H9 (cell line): ENCODE measurements at regions not wholly inside any gene's neighbourhood (a gene's known extent, or its start where the extent isn't known, plus 50 kb on each side); places are given as distances from the start of the nearest gene placed in this dataset.
A peak's percentile ranks its signal among the peaks of the same experiment; 100 is the strongest.

ENCODE experiments used
- DNase-seq: peaks from one replicate; pipeline ENCODE4 v3.0.0-alpha.2; 2017
- H2AFZ ChIP-seq: one replicate; pipeline ENCODE4 v1.6.1; 2013; ENCODE audit warnings: mild to moderate bottlenecking, low read length, control low read depth, moderate library complexity
- H2AK5ac ChIP-seq: 2 replicates; pipeline ENCODE4 v1.6.1; 2013; ENCODE audit warnings: low read length, control low read depth, mixed read lengths; ENCODE audit not compliant: insufficient read length
- H2BK120ac ChIP-seq: one replicate; pipeline ENCODE4 v1.6.1; 2013; ENCODE audit warnings: low read depth, mild to moderate bottlenecking, low read length, control low read depth, inconsistent platforms; ENCODE audit not compliant: poor library complexity, severe bottlenecking
- H2BK12ac ChIP-seq: 2 replicates; pipeline ENCODE4 v1.6.1; 2013; ENCODE audit warnings: low read length, control low read depth, mixed read lengths, low read depth; ENCODE audit not compliant: insufficient read length
- H2BK15ac ChIP-seq: 2 replicates; pipeline ENCODE4 v1.6.1; 2013; ENCODE audit warnings: low read depth, low read length, control low read depth
- H2BK20ac ChIP-seq: one replicate; pipeline ENCODE4 v1.6.1; 2013; ENCODE audit warnings: low read depth, mild to moderate bottlenecking, low read length, control low read depth, inconsistent platforms; ENCODE audit not compliant: poor library complexity, severe bottlenecking
- H2BK5ac ChIP-seq: 2 replicates; pipeline ENCODE4 v1.6.1; 2013; ENCODE audit warnings: low read length, control low read depth, mixed read lengths; ENCODE audit not compliant: insufficient read length
- H3K14ac ChIP-seq: 2 replicates; pipeline ENCODE4 v1.6.1; 2013; ENCODE audit warnings: low read length, control low read depth; ENCODE audit not compliant: insufficient read depth
- H3K18ac ChIP-seq: 2 replicates; pipeline ENCODE4 v1.6.1; 2013; ENCODE audit warnings: low read depth, mild to moderate bottlenecking, mixed read lengths, low read length, control low read depth; ENCODE audit not compliant: insufficient read length
- H3K23ac ChIP-seq: 2 replicates; pipeline ENCODE4 v1.6.1; 2013; ENCODE audit warnings: low read length, control low read depth, mixed read lengths, low read depth; ENCODE audit not compliant: insufficient read length
- H3K23me2 ChIP-seq: 2 replicates; pipeline ENCODE4 v1.6.1; 2013; ENCODE audit warnings: low read depth, mild to moderate bottlenecking, mixed read lengths, low read length, control low read depth; ENCODE audit not compliant: insufficient read length, poor library complexity, severe bottlenecking
- H3K27ac ChIP-seq: 2 replicates; pipeline ENCODE4 v1.5.1; 2013; ENCODE audit warnings: low read length, control low read depth, mixed read lengths, low read depth; ENCODE audit not compliant: insufficient read length
- H3K27me3 ChIP-seq: 2 replicates; pipeline ENCODE4 v1.6.1; 2013; ENCODE audit warnings: low read length, control low read depth, inconsistent platforms; ENCODE audit not compliant: insufficient read depth
- H3K4ac ChIP-seq: 2 replicates; pipeline ENCODE4 v1.6.1; 2013; ENCODE audit warnings: low read depth, mild to moderate bottlenecking, control low read depth, inconsistent platforms, low read length, moderate library complexity
- H3K4me1 ChIP-seq: 2 replicates; pipeline ENCODE4 v1.6.1; 2013; ENCODE audit warnings: low read length, control low read depth, inconsistent platforms; ENCODE audit not compliant: insufficient read depth
- H3K4me2 ChIP-seq: 2 replicates; pipeline ENCODE4 v1.6.1; 2013; ENCODE audit warnings: low read length, control low read depth, mixed read lengths; ENCODE audit not compliant: insufficient read length, insufficient read depth
- H3K56ac ChIP-seq: 2 replicates; pipeline ENCODE4 v1.6.1; 2013; ENCODE audit warnings: low read depth, mild to moderate bottlenecking, mixed read lengths, low read length, control low read depth; ENCODE audit not compliant: insufficient read length
- H3K79me1 ChIP-seq: 2 replicates; pipeline ENCODE4 v1.6.1; 2013; ENCODE audit warnings: low read depth, mild to moderate bottlenecking, moderate library complexity, low read length, control low read depth, inconsistent platforms; ENCODE audit not compliant: insufficient read depth, poor library complexity, severe bottlenecking
- H3K79me2 ChIP-seq: 2 replicates; pipeline ENCODE4 v1.6.1; 2013; ENCODE audit warnings: low read length, control low read depth, inconsistent platforms; ENCODE audit not compliant: insufficient read depth
- H3K9ac ChIP-seq: 2 replicates; pipeline ENCODE4 v1.6.1; 2013; ENCODE audit warnings: low read length, control low read depth, mixed read lengths; ENCODE audit not compliant: insufficient read length; ENCODE audit errors: extremely low read depth
- H3K9me3 ChIP-seq: one replicate; pipeline ENCODE4 v1.6.1; 2013; ENCODE audit warnings: low read depth, low read length, inconsistent platforms; ENCODE audit not compliant: control insufficient read depth
- H3T11ph ChIP-seq: one replicate; pipeline ENCODE4 v1.6.1; 2013; ENCODE audit warnings: mild to moderate bottlenecking, low read length, control low read depth, inconsistent platforms
- H4K20me1 ChIP-seq: one replicate; pipeline ENCODE4 v1.6.1; 2013; ENCODE audit not compliant: control insufficient read depth, insufficient read length, insufficient read depth
- H4K5ac ChIP-seq: 2 replicates; pipeline ENCODE4 v1.6.1; 2013; ENCODE audit warnings: low read depth, mild to moderate bottlenecking, mixed read lengths, low read length, control low read depth; ENCODE audit not compliant: insufficient read length
- H4K8ac ChIP-seq: replicated peaks from 2 replicates; pipeline ENCODE4 v1.6.1; 2013; ENCODE audit warnings: low read length, control low read depth, mixed read lengths, low read depth; ENCODE audit not compliant: insufficient read length
- H4K91ac ChIP-seq: 2 replicates; pipeline ENCODE4 v1.6.1; 2013; ENCODE audit warnings: low read depth, mild to moderate bottlenecking, moderate library complexity, mixed read lengths, low read length, control low read depth; ENCODE audit not compliant: insufficient read length
- H3K27ac Mint-ChIP-seq, 3 experiments: 2 replicates in 2 of 3; 3 replicates in 1 of 3; pipeline ENCODE4 v1.8.0; 2020 to 2021; ENCODE audit warnings: mixed read lengths in 3 of 3, mild to moderate bottlenecking in 1 of 3, moderate library complexity in 1 of 3
- H3K27me3 Mint-ChIP-seq: 2 replicates; pipeline ENCODE4 v1.8.0; 2021; ENCODE audit warnings: low read depth, mild to moderate bottlenecking, moderate library complexity, mixed read lengths
- H3K36me3 Mint-ChIP-seq, 3 experiments: 2 replicates in 2 of 3; 3 replicates in 1 of 3; pipeline ENCODE4 v1.8.0; 2020 to 2021; ENCODE audit warnings: low read depth in 3 of 3, mixed read lengths in 3 of 3; ENCODE audit not compliant: insufficient read depth in 1 of 3
- H3K4me1 Mint-ChIP-seq, 2 experiments: 2 replicates each; pipeline ENCODE4 v1.8.0; 2020; ENCODE audit warnings: mixed read lengths in 2 of 2
- H3K4me3 Mint-ChIP-seq, 2 experiments: 2 replicates in 1 of 2; 3 replicates in 1 of 2; pipeline ENCODE4 v1.8.0; 2020 to 2021; ENCODE audit warnings: mild to moderate bottlenecking in 2 of 2, mixed read lengths in 2 of 2, moderate library complexity in 1 of 2
- H3K9me3 Mint-ChIP-seq, 2 experiments: 2 replicates in 1 of 2; 3 replicates in 1 of 2; pipeline ENCODE4 v1.8.0; 2020; ENCODE audit warnings: mild to moderate bottlenecking in 2 of 2, mixed read lengths in 2 of 2, moderate library complexity in 1 of 2
- WGBS: extraction: QIAGEN DNeasy Blood & Tissue Kit; methylation state at CpG from one replicate; pipeline ENCODE4 v1.1.7; 2013; ENCODE audit warnings: missing lambda C conversion rate, low lambda C conversion rate, mixed read lengths; ENCODE audit not compliant: insufficient read length; ENCODE audit errors: extremely low coverage; 5-methylcytosine and 5-hydroxymethylcytosine counted together
- TF ChIP-seq, protein P1 (sequence below): fragments of 200-600 bp; sonication (generic); conservative IDR thresholded peaks from 3 replicates; pipeline ENCODE4 v1.8.0; 2021; ENCODE audit warnings: antibody characterized with exemption, mild to moderate bottlenecking

DNA sequence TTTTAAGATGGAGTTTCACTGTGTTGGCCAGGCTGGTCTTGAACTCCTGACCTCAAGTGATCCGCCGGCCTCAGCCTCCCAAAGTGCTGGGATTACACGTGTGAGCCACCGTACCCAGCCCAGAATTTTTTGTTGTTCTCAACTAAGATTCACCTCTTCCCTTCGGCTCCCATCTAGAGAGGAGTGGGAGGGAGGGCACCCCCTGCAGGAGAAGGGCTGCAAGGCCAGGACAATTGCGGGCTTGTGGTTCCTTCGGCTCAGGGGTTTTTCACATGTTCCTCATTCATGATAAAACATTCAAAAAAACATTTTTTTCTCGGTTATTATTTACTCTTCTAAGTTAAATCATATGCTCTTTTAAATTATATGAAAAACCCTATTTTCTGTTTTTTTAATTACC lies 201.1 kb upstream of the LRRC4C start:
- H3K4me3 Mint-ChIP-seq = no peak overlapping the region
- Histone ChIP-seq H3K79me1 (no peaks in the 10 kb centered on the region), H3K23me2 (no peaks in the 10 kb centered on the region), H2AFZ (no peak overlapping the region), H3K4me2 (no peak overlapping the region), H2BK15ac (no peak overlapping the region), H3K27me3 (no peaks in the 10 kb centered on the region), H3T11ph (no peak overlapping the region), H4K91ac (no peak overlapping the region), H3K56ac (no peak overlapping the region), H3K18ac (no peak overlapping the region), H3K14ac (no peak overlapping the region), H4K8ac (no peak overlapping the region), H3K4ac (no peak overlapping the region), H3K79me2 (no peaks in the 10 kb centered on the region), H2BK12ac (no peak overlapping the region), H4K20me1 (no peaks in the 10 kb centered on the region), H3K27ac (no peak overlapping the region), H2BK5ac (no peak overlapping the region), H4K5ac (no peak overlapping the region), H2AK5ac (no peak overlapping the region), H3K23ac (no peak overlapping the region), H3K9me3 (no peaks in the 10 kb centered on the region), H2BK120ac (no peak overlapping the region), H3K4me1 (no peaks in the 10 kb centered on the region), H3K9ac (no peak overlapping the region), H2BK20ac (no peak overlapping the region)
- no peak overlapping the region; a peak in 1 of 7 replicates for H3K27ac Mint-ChIP-seq
- no peaks in the 10 kb centered on the region for H3K27me3 Mint-ChIP-seq
- no peaks in the 10 kb centered on the region for H3K9me3 Mint-ChIP-seq
- TF ChIP-seq, protein P1, sequence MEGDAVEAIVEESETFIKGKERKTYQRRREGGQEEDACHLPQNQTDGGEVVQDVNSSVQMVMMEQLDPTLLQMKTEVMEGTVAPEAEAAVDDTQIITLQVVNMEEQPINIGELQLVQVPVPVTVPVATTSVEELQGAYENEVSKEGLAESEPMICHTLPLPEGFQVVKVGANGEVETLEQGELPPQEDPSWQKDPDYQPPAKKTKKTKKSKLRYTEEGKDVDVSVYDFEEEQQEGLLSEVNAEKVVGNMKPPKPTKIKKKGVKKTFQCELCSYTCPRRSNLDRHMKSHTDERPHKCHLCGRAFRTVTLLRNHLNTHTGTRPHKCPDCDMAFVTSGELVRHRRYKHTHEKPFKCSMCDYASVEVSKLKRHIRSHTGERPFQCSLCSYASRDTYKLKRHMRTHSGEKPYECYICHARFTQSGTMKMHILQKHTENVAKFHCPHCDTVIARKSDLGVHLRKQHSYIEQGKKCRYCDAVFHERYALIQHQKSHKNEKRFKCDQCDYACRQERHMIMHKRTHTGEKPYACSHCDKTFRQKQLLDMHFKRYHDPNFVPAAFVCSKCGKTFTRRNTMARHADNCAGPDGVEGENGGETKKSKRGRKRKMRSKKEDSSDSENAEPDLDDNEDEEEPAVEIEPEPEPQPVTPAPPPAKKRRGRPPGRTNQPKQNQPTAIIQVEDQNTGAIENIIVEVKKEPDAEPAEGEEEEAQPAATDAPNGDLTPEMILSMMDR = peak; percentile 73
- H3K36me3 Mint-ChIP-seq = no peaks in the 10 kb centered on the region; a peak in 1 of 7 replicates
- DNase-seq = peak; percentile 59
- no CpG with 5 or more reads among the region's 8 CpGs for WGBS
- H3K4me1 Mint-ChIP-seq = peaks cover 4 to 5% of the 10 kb centered on the region in 2 experiments; a peak in 3 of 4 replicates
